Astrocyte (in vitro differentiated cells and primary cell): ENCODE measurements at regions not wholly inside any gene's neighbourhood (a gene's known extent, or its start where the extent isn't known, plus 50 kb on each side); places are given as distances from the start of the nearest gene placed in this dataset.

Experiments used
- CTCF ChIP-seq: IDR thresholded peaks from 2 replicates; pipeline ENCODE4 v1.5.1; 2011; ENCODE audit warnings: low read depth, mild to moderate bottlenecking, inconsistent platforms, low read length, moderate library complexity; ENCODE audit not compliant: insufficient read depth
- EZH2 ChIP-seq: IDR thresholded peaks from 2 replicates; pipeline ENCODE4 v1.6.1; 2012; ENCODE audit warnings: mild to moderate bottlenecking, low read length, inconsistent platforms; ENCODE audit not compliant: insufficient read depth

- TF ChIP-seq CTCF (no peak), EZH2 (no peak)
These were observed 189.6 kb downstream of the MYCN start for GRCh38 chr2:16129716-16130540.
